DOHH2 (cell line): ENCODE measurements at regions not wholly inside any gene's neighbourhood (a gene's known extent, or its start where the extent isn't known, plus 50 kb on each side); places are given as distances from the start of the nearest gene placed in this dataset.

Source experiments
- EZH2phosphoT487 ChIP-seq: fragments of 200-600 bp; sonication (generic); IDR thresholded peaks from 2 replicates; pipeline ENCODE4 v1.6.1; 2017; ENCODE audit warnings: borderline replicate concordance, mild to moderate bottlenecking, antibody characterized with exemption, low read length, moderate library complexity, mixed read lengths
- TF ChIP-seq, protein P1 (sequence below): fragments of 200-600 bp; sonication (generic); IDR thresholded peaks from one replicate; pipeline ENCODE4 v1.5.1; 2014; ENCODE audit warnings: antibody characterized with exemption, mild to moderate bottlenecking, low read depth, low read length; ENCODE audit not compliant: poor library complexity, severe bottlenecking

DNA sequence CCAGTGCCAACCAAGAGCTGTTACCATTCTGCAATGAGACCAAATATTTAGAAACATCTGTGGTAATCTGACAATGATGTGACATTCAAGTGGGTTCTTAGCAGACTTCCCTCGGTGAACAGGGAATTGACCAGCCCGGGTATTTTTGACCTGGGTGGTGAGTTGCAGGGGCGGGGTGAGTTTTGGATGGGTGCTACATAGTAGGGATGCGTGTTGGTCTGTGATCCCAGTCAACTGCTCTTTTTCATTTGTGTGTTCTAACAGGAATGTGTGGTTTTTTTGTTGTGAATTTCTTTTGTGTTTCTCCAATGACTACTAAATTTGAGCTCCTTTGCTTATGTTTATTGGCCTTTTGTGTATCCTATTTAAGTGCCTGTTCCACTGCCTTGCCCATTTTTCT, 273.6 kb upstream of the HABP2 start:
- TF ChIP-seq, protein P1, sequence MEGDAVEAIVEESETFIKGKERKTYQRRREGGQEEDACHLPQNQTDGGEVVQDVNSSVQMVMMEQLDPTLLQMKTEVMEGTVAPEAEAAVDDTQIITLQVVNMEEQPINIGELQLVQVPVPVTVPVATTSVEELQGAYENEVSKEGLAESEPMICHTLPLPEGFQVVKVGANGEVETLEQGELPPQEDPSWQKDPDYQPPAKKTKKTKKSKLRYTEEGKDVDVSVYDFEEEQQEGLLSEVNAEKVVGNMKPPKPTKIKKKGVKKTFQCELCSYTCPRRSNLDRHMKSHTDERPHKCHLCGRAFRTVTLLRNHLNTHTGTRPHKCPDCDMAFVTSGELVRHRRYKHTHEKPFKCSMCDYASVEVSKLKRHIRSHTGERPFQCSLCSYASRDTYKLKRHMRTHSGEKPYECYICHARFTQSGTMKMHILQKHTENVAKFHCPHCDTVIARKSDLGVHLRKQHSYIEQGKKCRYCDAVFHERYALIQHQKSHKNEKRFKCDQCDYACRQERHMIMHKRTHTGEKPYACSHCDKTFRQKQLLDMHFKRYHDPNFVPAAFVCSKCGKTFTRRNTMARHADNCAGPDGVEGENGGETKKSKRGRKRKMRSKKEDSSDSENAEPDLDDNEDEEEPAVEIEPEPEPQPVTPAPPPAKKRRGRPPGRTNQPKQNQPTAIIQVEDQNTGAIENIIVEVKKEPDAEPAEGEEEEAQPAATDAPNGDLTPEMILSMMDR = no peak
- TF ChIP-seq EZH2phosphoT487 = no peak
